ENCODE measurements at regions not wholly inside any gene's neighbourhood (a gene's known extent, or its start where the extent isn't known, plus 50 kb on each side); places are given as distances from the start of the nearest gene placed in this dataset.
"Not testable (repeated sequence)": the region's sequence is repeated elsewhere in the genome, so short reads cannot be mapped to it uniquely, and the experiment has no call there.

DNA sequence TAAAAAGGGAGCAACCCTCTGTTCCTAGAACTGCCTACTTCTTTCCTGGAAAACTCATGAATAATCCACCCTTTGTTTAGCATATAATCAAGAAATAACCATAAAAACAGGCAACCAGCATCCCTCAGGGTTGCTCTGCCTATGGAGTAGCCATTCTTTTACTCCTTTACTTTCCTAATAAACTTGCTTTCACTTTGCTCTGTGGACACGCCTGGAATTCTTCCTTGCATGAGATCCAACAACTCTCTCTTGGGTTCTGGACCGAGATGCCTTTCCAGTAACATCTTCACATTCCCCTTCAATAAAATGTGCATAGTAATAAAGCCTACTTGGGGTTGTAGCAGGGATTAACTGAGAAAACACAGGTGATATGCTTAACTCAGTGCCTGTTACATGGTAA, 286.4 kb upstream of the AMIGO2 start:
- Histone ChIP-seq H3K9me3 (no peaks in the 10 kb centered on the region), H3K36me3 (replicated peaks in 1 of 2; ENCODE audit: insufficient read depth in 1 of 2, low read depth in 2 of 2) (no peaks in the 10 kb centered on the region), H3K27ac (no peak overlapping the region), H3K4me1 (peaks cover 9% of the 10 kb centered on the region), H3K4me3 (no peak overlapping the region), H3K27me3 (no peaks in the 10 kb centered on the region)
- ATAC-seq (no peak), DNase-seq (no peak)
- intact Hi-C loops (cut with DNase I) = no loop called here
- 80 to 82% methylated on average over 2 of the region's 2 CpGs for WGBS, 2 donors
- no peak for TF ChIP-seq POLR2A (IDR thresholded peaks at IDR 0.05)
- TF ChIP-seq, protein P1, sequence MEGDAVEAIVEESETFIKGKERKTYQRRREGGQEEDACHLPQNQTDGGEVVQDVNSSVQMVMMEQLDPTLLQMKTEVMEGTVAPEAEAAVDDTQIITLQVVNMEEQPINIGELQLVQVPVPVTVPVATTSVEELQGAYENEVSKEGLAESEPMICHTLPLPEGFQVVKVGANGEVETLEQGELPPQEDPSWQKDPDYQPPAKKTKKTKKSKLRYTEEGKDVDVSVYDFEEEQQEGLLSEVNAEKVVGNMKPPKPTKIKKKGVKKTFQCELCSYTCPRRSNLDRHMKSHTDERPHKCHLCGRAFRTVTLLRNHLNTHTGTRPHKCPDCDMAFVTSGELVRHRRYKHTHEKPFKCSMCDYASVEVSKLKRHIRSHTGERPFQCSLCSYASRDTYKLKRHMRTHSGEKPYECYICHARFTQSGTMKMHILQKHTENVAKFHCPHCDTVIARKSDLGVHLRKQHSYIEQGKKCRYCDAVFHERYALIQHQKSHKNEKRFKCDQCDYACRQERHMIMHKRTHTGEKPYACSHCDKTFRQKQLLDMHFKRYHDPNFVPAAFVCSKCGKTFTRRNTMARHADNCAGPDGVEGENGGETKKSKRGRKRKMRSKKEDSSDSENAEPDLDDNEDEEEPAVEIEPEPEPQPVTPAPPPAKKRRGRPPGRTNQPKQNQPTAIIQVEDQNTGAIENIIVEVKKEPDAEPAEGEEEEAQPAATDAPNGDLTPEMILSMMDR (IDR thresholded peaks at IDR 0.05) = no peak

DNA sequence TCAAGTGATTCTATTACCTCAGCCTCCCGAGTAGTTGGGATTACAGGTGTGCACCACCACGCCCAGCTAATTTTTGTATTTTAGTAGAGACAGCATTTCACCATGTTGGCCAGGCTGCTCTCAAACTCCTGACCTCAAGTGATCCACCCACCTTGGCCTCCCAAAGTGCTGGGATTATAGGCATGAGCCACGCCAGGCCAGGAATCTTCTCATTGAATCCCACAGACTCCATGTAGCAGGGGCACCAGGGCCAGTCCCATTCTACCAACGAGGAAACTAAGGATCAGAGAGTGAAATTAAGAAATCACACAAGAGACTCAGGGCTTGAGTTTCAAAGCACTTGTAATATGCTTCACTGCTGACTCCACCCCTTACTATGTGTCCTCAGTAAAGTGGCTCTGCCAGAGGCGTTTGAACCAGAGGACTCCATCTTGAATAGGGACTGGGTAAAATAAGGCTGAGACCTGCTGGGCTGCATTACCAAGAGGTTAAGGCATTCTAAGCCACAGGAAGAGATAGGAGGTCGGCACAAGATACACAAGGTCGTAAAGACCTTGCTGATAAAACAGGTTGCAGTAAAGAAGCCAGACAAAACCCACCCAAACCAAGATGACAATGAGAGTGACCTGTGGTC, 285.8 kb upstream of the AMIGO2 start:
- H3K27ac ChIP-seq; H3K4me1 ChIP-seq; H3K9me3 ChIP-seq; H3K27me3 ChIP-seq; intact Hi-C loops (cut with DNase I); H3K4me3 ChIP-seq; H3K36me3 ChIP-seq (replicated peaks in 1 of 2; ENCODE audit: insufficient read depth in 1 of 2, low read depth in 2 of 2); DNase-seq; ATAC-seq: not testable (repeated sequence)
- WGBS, 2 donors = 77 to 81% methylated on average over 7 of the region's 7 CpGs

DNA sequence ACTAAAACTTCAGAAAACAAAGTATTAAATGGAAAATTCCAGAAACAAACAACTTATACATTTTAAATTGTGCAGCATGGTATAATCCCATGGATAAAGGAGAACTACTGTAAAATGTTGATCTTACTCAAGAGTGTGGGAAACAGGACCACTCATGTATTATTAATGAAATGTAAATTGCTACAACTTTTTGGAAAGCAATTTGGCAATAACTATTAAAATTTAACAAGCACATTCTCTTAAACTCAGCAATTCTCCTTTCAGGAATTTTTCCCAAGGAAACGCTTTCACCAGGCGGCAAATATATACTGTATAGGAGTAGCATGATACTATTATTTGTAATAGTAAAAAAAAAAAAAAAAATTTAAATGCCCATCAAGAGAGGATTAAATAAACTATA, 284.5 kb upstream of the AMIGO2 start:
- Histone ChIP-seq H3K27me3 (no peaks in the 10 kb centered on the region), H3K4me1 (peaks cover 9% of the 10 kb centered on the region), H3K27ac (no peak overlapping the region), H3K36me3 (replicated peaks in 1 of 2; ENCODE audit: insufficient read depth in 1 of 2, low read depth in 2 of 2) (no peaks in the 10 kb centered on the region), H3K4me3 (no peak overlapping the region), H3K9me3 (no peaks in the 10 kb centered on the region)
- ATAC-seq (no peak), DNase-seq (no peak)
- 90 to 94% methylated on average over 2 of the region's 2 CpGs for WGBS, 2 donors
- TF ChIP-seq POLR2A (IDR thresholded peaks at IDR 0.05) = no peak
- TF ChIP-seq, protein P1 (IDR thresholded peaks at IDR 0.05) = no peak
- intact Hi-C loops (cut with DNase I) = no loop called here

DNA sequence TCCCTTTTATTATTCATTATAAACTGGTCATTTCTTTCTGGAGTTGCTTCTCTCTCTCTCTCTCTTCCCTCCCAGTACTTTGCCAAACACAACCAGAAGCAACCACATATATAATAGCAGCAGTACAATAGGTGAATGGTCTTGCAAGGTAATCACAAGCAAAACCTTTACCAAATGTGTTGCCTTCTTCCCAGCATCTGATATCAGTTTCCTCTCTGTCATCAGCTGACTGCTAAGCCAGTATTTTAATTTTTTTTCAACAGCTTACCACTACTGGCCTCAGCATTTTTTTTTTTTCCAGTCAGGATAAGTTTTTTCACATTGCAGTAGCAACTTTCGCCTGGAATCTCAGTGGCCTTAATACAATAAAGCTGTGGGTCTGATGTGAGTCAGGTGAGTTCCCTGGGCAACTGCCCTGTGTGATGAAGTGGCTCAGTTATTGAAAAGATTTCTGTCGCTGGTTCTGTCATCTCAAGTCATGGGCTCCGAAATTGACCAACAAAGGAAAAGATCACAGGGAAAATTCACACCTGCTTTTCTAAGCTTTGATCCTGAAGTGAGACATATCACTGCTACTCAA, 282.5 kb upstream of the AMIGO2 start:
- intact Hi-C loops (cut with DNase I) = no loop called here
- Histone ChIP-seq H3K27me3 (no peaks in the 10 kb centered on the region), H3K4me1 (peaks cover 9% of the 10 kb centered on the region), H3K36me3 (replicated peaks in 1 of 2; ENCODE audit: insufficient read depth in 1 of 2, low read depth in 2 of 2) (no peaks in the 10 kb centered on the region), H3K27ac (no peak overlapping the region), H3K4me3 (no peak overlapping the region), H3K9me3 (no peaks in the 10 kb centered on the region)
- no peak for DNase-seq
- WGBS, 2 donors = 37 to 49% methylated on average over 3 of the region's 3 CpGs
- no peak for TF ChIP-seq POLR2A (IDR thresholded peaks at IDR 0.05)
- TF ChIP-seq, protein P1 (IDR thresholded peaks at IDR 0.05) = no peak
- ATAC-seq = peak; percentile 33

DNA sequence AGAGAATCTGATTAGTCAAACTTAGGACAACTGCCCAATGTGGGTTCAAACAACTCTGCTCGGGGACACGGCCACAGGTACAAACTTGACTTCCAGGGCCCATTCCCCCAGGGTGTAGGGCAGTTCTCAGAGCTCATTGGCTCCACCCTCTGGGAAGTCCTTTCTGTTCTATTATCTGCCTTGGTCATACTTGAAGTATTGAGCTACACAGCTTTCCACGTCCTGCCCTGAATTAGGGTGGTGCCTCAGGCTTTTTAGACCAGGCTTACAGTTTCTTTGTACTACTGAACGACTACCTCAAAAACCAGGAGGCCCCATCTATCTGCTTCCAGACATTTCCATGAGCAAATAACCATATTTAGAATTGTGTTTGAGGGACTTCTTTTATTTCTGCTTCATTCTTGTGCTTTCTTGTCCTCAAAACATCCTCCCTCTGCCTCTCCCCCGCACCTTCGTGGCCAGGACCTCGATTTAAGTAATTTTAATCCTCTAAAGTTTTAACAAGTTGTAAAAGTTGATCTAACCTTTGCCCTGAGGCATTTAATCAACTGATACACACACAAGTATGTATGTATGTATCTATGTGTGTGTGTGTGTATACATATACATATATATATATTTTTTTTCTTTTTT, 281.7 kb upstream of the AMIGO2 start:
- Histone ChIP-seq H3K4me1 (peaks cover 9% of the 10 kb centered on the region), H3K4me3 (no peak overlapping the region), H3K27ac (peak overlapping the region in 1 of 4 donors; percentile 16), H3K36me3 (replicated peaks in 1 of 2; ENCODE audit: insufficient read depth in 1 of 2, low read depth in 2 of 2) (no peaks in the 10 kb centered on the region), H3K9me3 (no peaks in the 10 kb centered on the region), H3K27me3 (no peaks in the 10 kb centered on the region)
- peak; percentile 30 for ATAC-seq
- WGBS, 2 donors = 61 to 75% methylated on average over 7 of the region's 7 CpGs
- peak in 1 of 4 donors; percentile 23 for DNase-seq
- intact Hi-C loops (cut with DNase I) = no loop called here
- TF ChIP-seq, protein P1 (IDR thresholded peaks at IDR 0.05) = no peak
- no peak for TF ChIP-seq POLR2A (IDR thresholded peaks at IDR 0.05)
